GM12892 (cell line): ENCODE measurements at regions not wholly inside any gene's neighbourhood (a gene's known extent, or its start where the extent isn't known, plus 50 kb on each side); places are given as distances from the start of the nearest gene placed in this dataset.

ENCODE experiments used
- POLR2A ChIP-seq: IDR thresholded peaks from 2 replicates; pipeline ENCODE4 v1.6.1; 2011; ENCODE audit warnings: low read depth, low read length, control low read depth
- POLR2AphosphoS5 ChIP-seq: IDR thresholded peaks from 2 replicates; pipeline ENCODE4 v1.6.1; 2011; ENCODE audit warnings: low read depth, low read length, control low read depth
- TAF1 ChIP-seq: IDR thresholded peaks from 2 replicates; pipeline ENCODE4 v1.6.1; 2011; ENCODE audit warnings: low read depth, mild to moderate bottlenecking, control low read depth, low read length, borderline replicate concordance

DNA sequence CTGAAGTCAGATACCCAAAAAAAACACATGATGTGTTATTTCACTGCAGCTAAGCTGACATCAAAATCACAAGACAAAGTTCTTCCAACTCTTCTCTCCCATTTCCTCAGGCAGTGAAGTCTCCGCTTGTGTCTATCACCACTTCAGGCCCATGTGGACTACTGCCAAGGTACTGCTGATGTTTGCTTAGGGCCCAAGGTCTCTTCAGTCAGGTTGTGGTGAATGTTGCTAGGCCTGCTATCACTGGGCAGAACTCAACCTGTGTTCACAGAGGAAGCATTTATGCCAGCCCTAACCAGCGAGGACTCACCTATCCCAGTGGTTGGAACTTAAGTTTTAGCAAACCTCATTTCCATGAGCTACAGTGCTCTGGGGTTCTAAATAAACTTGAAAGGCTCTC lies 156.5 kb upstream of the BRINP3 start:
- TF ChIP-seq POLR2AphosphoS5 (no peak), POLR2A (no peak), TAF1 (no peak)
